Small intestine (tissue), 7 donors: ENCODE measurements at regions not wholly inside any gene's neighbourhood (a gene's known extent, or its start where the extent isn't known, plus 50 kb on each side); places are given as distances from the start of the nearest gene placed in this dataset.

Experiments used
- DNase-seq, 2 donors: peaks; one replicate each; pipeline versions ENCODE4 v3.0.0 to v3.0.0-alpha.2; 2013
- FAIRE-seq: peaks from 2 replicates; lab custom pipeline; 2012; peaks lifted over from hg19 to GRCh38; lab: Jason Lieb, UNC
- H3K27ac ChIP-seq, 3 donors: one replicate each; pipeline ENCODE4 v1.5.1; 2013; ENCODE audit warnings: low read length in 2 of 3, mild to moderate bottlenecking in 2 of 3, control low read depth in 1 of 3, inconsistent platforms in 1 of 3, low read depth in 1 of 3, moderate library complexity in 1 of 3
- H3K27me3 ChIP-seq, 3 donors: one replicate each; pipeline ENCODE4 v1.6.1; 2013; ENCODE audit warnings: low read length in 3 of 3, inconsistent platforms in 1 of 3; ENCODE audit not compliant: control insufficient read depth in 3 of 3, insufficient read depth in 3 of 3
- H3K36me3 ChIP-seq, 3 donors: one replicate each; pipeline ENCODE4 v1.6.1; 2013; ENCODE audit warnings: low read length in 3 of 3, inconsistent platforms in 1 of 3, low read depth in 1 of 3, mild to moderate bottlenecking in 1 of 3, moderate library complexity in 1 of 3; ENCODE audit not compliant: control insufficient read depth in 3 of 3, insufficient read depth in 2 of 3
- H3K4me1 ChIP-seq, 3 donors: one replicate each; pipeline ENCODE4 v1.6.1; 2013; ENCODE audit warnings: low read length in 2 of 3, inconsistent platforms in 1 of 3, low read depth in 1 of 3, mild to moderate bottlenecking in 1 of 3, moderate library complexity in 1 of 3; ENCODE audit not compliant: control insufficient read depth in 3 of 3, insufficient read depth in 2 of 3
- H3K4me3 ChIP-seq, 3 donors: one replicate each; pipeline ENCODE4 v1.5.1; 2013; ENCODE audit warnings: low read length in 3 of 3, control low read depth in 1 of 3, inconsistent platforms in 1 of 3, low read depth in 1 of 3, mild to moderate bottlenecking in 1 of 3, moderate library complexity in 1 of 3
- H3K9me3 ChIP-seq, 2 donors: one replicate each; pipeline ENCODE4 v1.6.1; 2013; ENCODE audit warnings: low read depth in 1 of 2, low read length in 1 of 2; ENCODE audit not compliant: control insufficient read depth in 2 of 2, insufficient read depth in 1 of 2
- WGBS, 3 donors: extraction: QIAGEN DNeasy Blood & Tissue Kit; methylation state at CpG; one replicate each; pipeline ENCODE4 v1.1.7; 2013; 5-methylcytosine and 5-hydroxymethylcytosine counted together
- donor health status: healthy with polysubstance abuse.
- donor health status: control.
- donor health status: control.
- donor health status: Bipolar disorder and iron deficiency.
- donor health status: healthy.

DNA sequence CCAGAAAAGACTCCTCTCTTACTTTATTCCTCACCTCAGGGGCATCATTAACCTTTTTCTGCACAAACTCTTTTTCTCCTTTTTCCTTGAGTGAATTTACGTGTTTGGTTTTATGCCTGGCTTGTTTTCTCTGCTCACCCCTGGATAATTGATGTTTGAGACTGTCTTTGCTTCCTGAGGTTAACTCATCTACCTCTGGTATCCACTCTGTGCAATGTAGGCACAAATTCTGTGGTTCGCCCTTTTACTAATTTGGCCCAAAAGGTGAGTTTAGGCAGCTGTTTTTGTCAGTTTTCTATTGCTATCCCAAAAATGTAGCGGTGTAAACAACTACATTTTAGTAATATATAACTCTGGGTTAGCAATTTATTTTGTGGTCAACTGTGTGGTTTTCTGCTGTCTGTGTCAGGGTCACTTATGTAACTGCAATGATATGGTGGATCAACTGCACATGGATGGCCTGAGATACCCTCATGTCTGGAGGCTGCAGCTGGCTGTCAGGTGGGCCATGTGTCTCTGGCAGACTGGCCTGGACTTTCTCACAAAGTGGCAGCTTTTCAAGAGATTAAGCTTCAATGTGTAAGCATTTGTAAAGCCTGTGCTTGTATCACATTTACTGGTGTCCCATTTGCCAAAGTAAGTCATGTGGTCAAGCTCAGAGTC, 329.7 kb downstream of the FSIP2 start:
- WGBS, 3 donors: 79 to 91% (median 88%) methylated on average over 3 of the region's 3 CpGs
- no peaks in the 10 kb centered on the region for H3K27me3 ChIP-seq
- no peaks in the 10 kb centered on the region for H3K4me1 ChIP-seq
- H3K27ac ChIP-seq: no peak overlapping the region
- no peaks in the 10 kb centered on the region for H3K36me3 ChIP-seq
- no peak overlapping the region for H3K4me3 ChIP-seq
- FAIRE-seq (no peak), DNase-seq (no peak)
- no peaks in the 10 kb centered on the region for H3K9me3 ChIP-seq

DNA sequence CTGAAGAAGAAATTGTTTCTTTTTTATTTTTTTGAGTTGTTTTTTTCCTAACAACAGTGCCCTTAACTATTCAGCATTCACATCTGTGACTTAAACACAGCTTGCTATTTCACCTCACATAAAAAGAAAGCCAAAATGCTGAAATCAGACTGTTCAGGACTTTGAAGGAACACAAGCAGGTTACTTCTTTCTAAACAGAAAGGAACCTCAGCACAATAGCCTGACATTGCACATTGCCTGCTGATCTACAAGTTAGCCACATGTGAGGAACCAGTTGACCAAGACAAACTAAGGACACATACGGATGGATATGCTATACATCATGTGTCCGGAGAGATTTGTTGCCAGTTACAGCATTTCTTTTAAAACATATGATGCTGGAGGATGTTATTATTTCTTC, 331.1 kb downstream of the FSIP2 start:
- Histone ChIP-seq H3K4me1 (no peaks in the 10 kb centered on the region), H3K4me3 (no peak overlapping the region), H3K27ac (no peak overlapping the region), H3K36me3 (no peaks in the 10 kb centered on the region), H3K27me3 (no peaks in the 10 kb centered on the region), H3K9me3 (no peaks in the 10 kb centered on the region)
- FAIRE-seq (no peak), DNase-seq (no peak)
- WGBS, 3 donors: 94 to 95% (median 94%) methylated on average over 2 of the region's 2 CpGs

GRCh38 chr2:186085226-186085625, 346.6 kb downstream of the FSIP2 start:
- no peak for FAIRE-seq
- H3K4me3 ChIP-seq: no peak overlapping the region
- H3K27me3 ChIP-seq: no peaks in the 10 kb centered on the region
- DNase-seq: no peak
- no peak overlapping the region for H3K27ac ChIP-seq
- WGBS, 3 donors: 62 to 85% (median 76%) methylated on average over 1 of the region's 1 CpG
- no peaks in the 10 kb centered on the region for H3K9me3 ChIP-seq
- H3K4me1 ChIP-seq: no peaks in the 10 kb centered on the region
- H3K36me3 ChIP-seq: no peaks in the 10 kb centered on the region

DNA sequence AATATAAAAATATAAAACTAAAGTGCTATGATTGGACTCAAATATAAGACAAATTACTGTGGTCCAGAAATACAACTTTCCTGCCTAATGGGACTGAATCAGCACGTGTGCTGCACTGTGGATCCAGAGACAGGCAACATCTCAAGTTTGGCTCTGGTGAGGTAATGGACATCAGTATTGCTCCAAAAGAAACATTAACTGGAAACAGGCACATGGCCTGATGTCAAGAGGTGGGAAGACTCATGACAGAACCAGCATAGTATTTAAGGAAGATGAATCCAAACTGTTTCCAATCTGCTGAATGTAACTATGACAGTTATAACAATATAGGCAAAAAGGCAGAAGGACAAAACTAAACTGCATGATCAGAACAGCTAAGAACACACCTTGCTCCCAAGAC, 354.6 kb downstream of the FSIP2 start:
- 71 to 86% (median 77%) methylated on average over 1 of the region's 1 CpG for WGBS, 3 donors
- FAIRE-seq: no peak

GRCh38 chr2:186098821-186099220, 360.2 kb downstream of the FSIP2 start:
- FAIRE-seq: no peak
- no peaks in the 10 kb centered on the region for H3K36me3 ChIP-seq
- no peaks in the 10 kb centered on the region for H3K9me3 ChIP-seq
- 55 to 70% (median 68%) methylated on average over 1 of the region's 1 CpG for WGBS, 3 donors
- H3K27me3 ChIP-seq: no peaks in the 10 kb centered on the region
- H3K27ac ChIP-seq: no peak overlapping the region
- no peak for DNase-seq
- no peak overlapping the region for H3K4me3 ChIP-seq
- no peaks in the 10 kb centered on the region for H3K4me1 ChIP-seq

More for the DNA sequence above, 354.6 kb downstream of the FSIP2 start:
- Histone ChIP-seq H3K9me3 (no peaks in the 10 kb centered on the region), H3K4me1 (no peaks in the 10 kb centered on the region), H3K4me3 (no peak overlapping the region), H3K27ac (no peak overlapping the region), H3K36me3 (no peaks in the 10 kb centered on the region), H3K27me3 (no peaks in the 10 kb centered on the region)
- no peak for DNase-seq

GRCh38 chr2:186099826-186100225, 361.2 kb downstream of the FSIP2 start:
- DNase-seq (no peak), FAIRE-seq (no peak)
- Histone ChIP-seq H3K4me3 (no peak overlapping the region), H3K36me3 (no peaks in the 10 kb centered on the region), H3K4me1 (no peaks in the 10 kb centered on the region), H3K27ac (no peak overlapping the region), H3K27me3 (no peaks in the 10 kb centered on the region), H3K9me3 (no peaks in the 10 kb centered on the region)
- 63 to 73% (median 66%) methylated on average over 2 of the region's 2 CpGs for WGBS, 3 donors

- H3K4me1 ChIP-seq: no peaks in the 10 kb centered on the region
- H3K27ac ChIP-seq: no peak overlapping the region
- H3K27me3 ChIP-seq: no peaks in the 10 kb centered on the region
- no peak for FAIRE-seq
- H3K36me3 ChIP-seq: no peaks in the 10 kb centered on the region
- no peak overlapping the region for H3K4me3 ChIP-seq
- no peaks in the 10 kb centered on the region for H3K9me3 ChIP-seq
- DNase-seq: no peak
These were observed 362.0 kb downstream of the FSIP2 start for GRCh38 chr2:186100636-186101035.

DNA sequence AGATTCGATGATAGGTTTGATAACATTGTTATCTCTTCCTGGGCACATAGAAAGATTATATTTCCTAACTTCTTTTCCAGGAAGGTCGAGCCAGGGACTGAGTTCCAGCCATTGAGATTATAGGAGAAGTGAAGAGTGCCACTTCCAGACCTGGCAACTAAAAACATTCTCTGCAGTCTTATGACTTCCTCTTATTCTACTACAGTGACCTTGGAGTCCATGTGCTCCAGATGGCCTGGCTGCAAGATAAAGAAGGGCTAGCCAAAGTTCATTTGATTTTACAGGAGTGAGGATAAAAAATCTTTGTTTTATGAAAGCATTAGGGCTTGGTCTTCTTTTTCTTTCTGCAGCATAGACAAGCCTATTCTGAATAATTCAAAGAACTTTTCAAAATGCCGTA, 363.0 kb downstream of the FSIP2 start:
- DNase-seq: peak; percentile 13 to 31
- Histone ChIP-seq H3K27me3 (no peaks in the 10 kb centered on the region), H3K27ac (no peak overlapping the region), H3K9me3 (no peaks in the 10 kb centered on the region), H3K4me3 (no peak overlapping the region), H3K4me1 (no peaks in the 10 kb centered on the region), H3K36me3 (no peaks in the 10 kb centered on the region)
- no peak for FAIRE-seq
- WGBS, 3 donors: 48 to 62% (median 50%) methylated on average over 3 of the region's 3 CpGs

GRCh38 chr2:186103276-186103675, 364.7 kb downstream of the FSIP2 start:
- no peak overlapping the region for H3K27ac ChIP-seq
- no peaks in the 10 kb centered on the region for H3K9me3 ChIP-seq
- H3K36me3 ChIP-seq: no peaks in the 10 kb centered on the region
- H3K27me3 ChIP-seq: no peaks in the 10 kb centered on the region
- H3K4me1 ChIP-seq: no peaks in the 10 kb centered on the region
- no peak for DNase-seq
- FAIRE-seq: no peak
- H3K4me3 ChIP-seq: no peak overlapping the region
- WGBS, 3 donors: 92 to 97% (median 95%) methylated on average over 2 of the region's 2 CpGs
